Esophagus (tissue), 2 donors: ENCODE measurements at regions not wholly inside any gene's neighbourhood (a gene's known extent, or its start where the extent isn't known, plus 50 kb on each side); places are given as distances from the start of the nearest gene placed in this dataset.
"Not testable (repeated sequence)": the region's sequence is repeated elsewhere in the genome, so short reads cannot be mapped to it uniquely, and the experiment has no call there.

ENCODE experiments used
- H3K27ac ChIP-seq, 2 donors: one replicate each; pipeline ENCODE4 v1.5.1; 2013; ENCODE audit warnings: low read depth in 2 of 2, mild to moderate bottlenecking in 2 of 2, inconsistent platforms in 1 of 2, low read length in 1 of 2, moderate library complexity in 1 of 2
- H3K27me3 ChIP-seq, 2 donors: one replicate each; pipeline ENCODE4 v1.6.1; 2013; ENCODE audit warnings: low read length in 2 of 2, control low read depth in 1 of 2, mild to moderate bottlenecking in 1 of 2; ENCODE audit not compliant: insufficient read depth in 2 of 2, control insufficient read depth in 1 of 2
- H3K36me3 ChIP-seq, 2 donors: one replicate each; pipeline ENCODE4 v1.6.1; 2013; ENCODE audit warnings: low read length in 1 of 2; ENCODE audit not compliant: control insufficient read depth in 2 of 2, insufficient read depth in 2 of 2
- H3K4me1 ChIP-seq, 2 donors: one replicate each; pipeline ENCODE4 v1.6.1; 2013; ENCODE audit warnings: low read length in 1 of 2; ENCODE audit not compliant: control insufficient read depth in 2 of 2, insufficient read depth in 2 of 2
- H3K4me3 ChIP-seq, 2 donors: one replicate each; pipeline ENCODE4 v1.5.1; 2013; ENCODE audit warnings: low read length in 2 of 2, mild to moderate bottlenecking in 2 of 2, low read depth in 1 of 2, moderate library complexity in 1 of 2
- H3K9me3 ChIP-seq, 2 donors: one replicate each; pipeline ENCODE4 v1.6.1; 2013; ENCODE audit warnings: mild to moderate bottlenecking in 2 of 2, low read depth in 1 of 2, low read length in 1 of 2, moderate library complexity in 1 of 2; ENCODE audit not compliant: control insufficient read depth in 2 of 2, insufficient read depth in 1 of 2
- WGBS, 2 donors: extraction: QIAGEN DNeasy Blood & Tissue Kit; methylation state at CpG; one replicate each; pipeline ENCODE4 v1.1.7; 2013; 5-methylcytosine and 5-hydroxymethylcytosine counted together
- donor health status: healthy with polysubstance abuse.
- donor health status: Bipolar disorder and iron deficiency.

GRCh38 chr2:2588777-2589176, 257.7 kb upstream of the MYT1L start:
- 82 to 85% methylated on average over 4 of the region's 4 CpGs for WGBS, 2 donors
- no peak overlapping the region for H3K4me3 ChIP-seq
- peaks cover 0 to 3% of the 10 kb centered on the region in 2 donors for H3K9me3 ChIP-seq
- no peaks in the 10 kb centered on the region for H3K36me3 ChIP-seq
- H3K4me1 ChIP-seq: no peaks in the 10 kb centered on the region
- no peak overlapping the region for H3K27ac ChIP-seq
- no peaks in the 10 kb centered on the region for H3K27me3 ChIP-seq

- Histone ChIP-seq H3K4me3 (no peak overlapping the region), H3K27me3 (no peaks in the 10 kb centered on the region), H3K36me3 (no peaks in the 10 kb centered on the region), H3K27ac (no peak overlapping the region), H3K4me1 (no peaks in the 10 kb centered on the region), H3K9me3 (peaks cover 0 to 3% of the 10 kb centered on the region in 2 donors)
- WGBS, 2 donors: 43 to 50% methylated on average over 4 of the region's 4 CpGs
These were observed 256.3 kb upstream of the MYT1L start for GRCh38 chr2:2587354-2587753.

- WGBS, 2 donors: 75 to 79% methylated on average over 9 of the region's 9 CpGs
- Histone ChIP-seq H3K27me3 (no peaks in the 10 kb centered on the region), H3K4me3 (no peak overlapping the region), H3K4me1 (no peaks in the 10 kb centered on the region), H3K36me3 (no peaks in the 10 kb centered on the region), H3K9me3 (peaks cover 0 to 3% of the 10 kb centered on the region in 2 donors), H3K27ac (no peak overlapping the region)
These were observed 255.9 kb upstream of the MYT1L start for GRCh38 chr2:2586931-2587330.

- Histone ChIP-seq H3K9me3 (peaks cover 0 to 3% of the 10 kb centered on the region in 2 donors), H3K4me1 (no peaks in the 10 kb centered on the region), H3K27ac (no peak overlapping the region), H3K36me3 (no peaks in the 10 kb centered on the region), H3K27me3 (no peaks in the 10 kb centered on the region), H3K4me3 (no peak overlapping the region)
- WGBS, 2 donors: 83 to 85% methylated on average over 18 of the region's 18 CpGs
These were observed 255.1 kb upstream of the MYT1L start for GRCh38 chr2:2586068-2586776.

GRCh38 chr2:2582998-2583545, 252.0 kb upstream of the MYT1L start:
- no peak overlapping the region for H3K27ac ChIP-seq
- 68 to 70% methylated on average over 7 of the region's 7 CpGs for WGBS, 2 donors
- no peak overlapping the region for H3K4me3 ChIP-seq
- no peaks in the 10 kb centered on the region for H3K27me3 ChIP-seq
- H3K9me3 ChIP-seq: no peaks in the 10 kb centered on the region
- no peaks in the 10 kb centered on the region for H3K36me3 ChIP-seq
- no peaks in the 10 kb centered on the region for H3K4me1 ChIP-seq

- Histone ChIP-seq H3K9me3 (no peaks in the 10 kb centered on the region), H3K36me3 (no peaks in the 10 kb centered on the region), H3K4me1 (no peaks in the 10 kb centered on the region), H3K27me3 (no peaks in the 10 kb centered on the region), H3K27ac (no peak overlapping the region), H3K4me3 (no peak overlapping the region)
- 72 to 73% methylated on average over 28 of the region's 28 CpGs for WGBS, 2 donors
These were observed 250.5 kb upstream of the MYT1L start for GRCh38 chr2:2581331-2582159.

GRCh38 chr2:2580841-2581240, 249.8 kb upstream of the MYT1L start:
- 89 to 90% methylated on average over 19 of the region's 19 CpGs for WGBS, 2 donors

GRCh38 chr2:2580341-2580740, 249.3 kb upstream of the MYT1L start:
- WGBS, 2 donors: 90% methylated on average over 19 of the region's 19 CpGs

More at GRCh38 chr2:2580841-2581240, 249.8 kb upstream of the MYT1L start:
- not testable (repeated sequence) for H3K36me3 ChIP-seq, H3K4me3 ChIP-seq, H3K27ac ChIP-seq, H3K9me3 ChIP-seq, H3K4me1 ChIP-seq, H3K27me3 ChIP-seq

GRCh38 chr2:2579814-2580213, 248.7 kb upstream of the MYT1L start:
- Histone ChIP-seq H3K27me3 (no peaks in the 10 kb centered on the region), H3K9me3 (no peaks in the 10 kb centered on the region), H3K4me3 (no peak overlapping the region), H3K36me3 (no peaks in the 10 kb centered on the region), H3K4me1 (no peaks in the 10 kb centered on the region), H3K27ac (no peak overlapping the region)
- WGBS, 2 donors: 81 to 86% methylated on average over 8 of the region's 8 CpGs

More at GRCh38 chr2:2580341-2580740, 249.3 kb upstream of the MYT1L start:
- H3K4me1 ChIP-seq: no peaks in the 10 kb centered on the region
- H3K9me3 ChIP-seq: no peaks in the 10 kb centered on the region
- no peaks in the 10 kb centered on the region for H3K27me3 ChIP-seq
- no peak overlapping the region for H3K4me3 ChIP-seq
- H3K27ac ChIP-seq: no peak overlapping the region
- H3K36me3 ChIP-seq: no peaks in the 10 kb centered on the region
